ENCODE measurements at regions not wholly inside any gene's neighbourhood (a gene's known extent, or its start where the extent isn't known, plus 50 kb on each side); places are given as distances from the start of the nearest gene placed in this dataset.
"Not testable (repeated sequence)": the region's sequence is repeated elsewhere in the genome, so short reads cannot be mapped to it uniquely, and the experiment has no call there.

DNA sequence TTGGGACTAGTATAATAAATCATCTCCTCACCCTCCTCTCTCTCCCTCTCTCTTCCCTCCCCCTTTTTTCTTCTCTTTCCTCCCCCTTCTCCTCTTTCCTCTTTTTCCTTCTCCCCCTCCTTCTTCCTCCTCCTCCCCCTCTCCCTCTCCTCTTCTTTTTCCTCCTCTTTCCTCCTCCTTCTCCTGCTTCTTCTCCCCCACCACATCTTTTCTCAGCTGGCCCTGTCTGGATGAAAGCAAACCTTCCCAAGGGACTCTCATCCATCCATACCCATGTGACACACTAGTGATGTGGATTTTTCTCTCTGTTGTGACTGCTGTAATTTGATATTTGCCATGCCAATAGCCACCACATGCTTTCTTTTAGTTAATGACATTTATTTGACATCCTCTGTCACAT is 127.2 kb downstream of the EBLN2 start:
- no peaks in the 10 kb centered on the region for H3K36me3 ChIP-seq
- no peak for DNase-seq
- no peak overlapping the region for H3K27ac ChIP-seq
- no peaks in the 10 kb centered on the region for H3K27me3 ChIP-seq (ENCODE audit: insufficient read depth, low read depth, severe bottlenecking)
- TF ChIP-seq, protein P1, sequence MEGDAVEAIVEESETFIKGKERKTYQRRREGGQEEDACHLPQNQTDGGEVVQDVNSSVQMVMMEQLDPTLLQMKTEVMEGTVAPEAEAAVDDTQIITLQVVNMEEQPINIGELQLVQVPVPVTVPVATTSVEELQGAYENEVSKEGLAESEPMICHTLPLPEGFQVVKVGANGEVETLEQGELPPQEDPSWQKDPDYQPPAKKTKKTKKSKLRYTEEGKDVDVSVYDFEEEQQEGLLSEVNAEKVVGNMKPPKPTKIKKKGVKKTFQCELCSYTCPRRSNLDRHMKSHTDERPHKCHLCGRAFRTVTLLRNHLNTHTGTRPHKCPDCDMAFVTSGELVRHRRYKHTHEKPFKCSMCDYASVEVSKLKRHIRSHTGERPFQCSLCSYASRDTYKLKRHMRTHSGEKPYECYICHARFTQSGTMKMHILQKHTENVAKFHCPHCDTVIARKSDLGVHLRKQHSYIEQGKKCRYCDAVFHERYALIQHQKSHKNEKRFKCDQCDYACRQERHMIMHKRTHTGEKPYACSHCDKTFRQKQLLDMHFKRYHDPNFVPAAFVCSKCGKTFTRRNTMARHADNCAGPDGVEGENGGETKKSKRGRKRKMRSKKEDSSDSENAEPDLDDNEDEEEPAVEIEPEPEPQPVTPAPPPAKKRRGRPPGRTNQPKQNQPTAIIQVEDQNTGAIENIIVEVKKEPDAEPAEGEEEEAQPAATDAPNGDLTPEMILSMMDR (IDR thresholded peaks at IDR 0.05; ENCODE audit: low read depth, low read length), result no peak
- no peak overlapping the region for H3K4me3 ChIP-seq (ENCODE audit: low read depth, low read length)
- no peaks in the 10 kb centered on the region for H3K9me3 ChIP-seq (ENCODE audit: severe bottlenecking)

DNA sequence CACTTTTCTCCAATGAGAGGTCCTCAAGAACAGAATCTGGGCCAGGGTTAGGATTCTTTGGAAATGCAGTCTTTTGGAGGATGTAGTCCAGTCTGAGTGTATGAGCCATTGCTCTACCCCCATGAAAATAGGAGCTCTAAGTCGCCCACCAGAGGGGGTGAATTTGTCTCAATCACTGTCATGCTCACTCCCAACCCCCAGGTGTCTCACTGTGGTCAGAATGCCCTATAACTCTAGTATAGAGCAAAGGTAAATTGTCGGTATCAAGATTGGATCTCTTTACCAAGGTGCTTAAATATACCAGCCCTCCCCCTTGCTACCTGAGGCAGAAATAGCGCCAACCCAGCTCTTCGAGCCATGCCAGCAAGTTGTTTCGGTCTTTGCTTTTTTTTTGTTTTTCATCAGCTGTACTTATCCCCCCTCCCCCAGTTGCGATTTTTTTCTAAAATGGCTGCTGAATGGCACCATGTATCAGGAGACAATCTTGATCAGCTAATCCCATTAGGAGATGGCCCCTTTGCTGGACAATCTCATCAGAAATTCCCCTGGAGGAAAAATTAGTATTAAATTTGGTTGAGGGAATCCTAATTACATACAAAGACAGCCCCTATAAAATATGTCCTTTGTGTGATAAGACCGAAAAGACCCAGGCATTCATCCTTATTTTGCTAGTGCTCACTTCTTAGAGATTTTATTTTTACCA is 130.7 kb downstream of the EBLN2 start:
- peak; percentile 68 for DNase-seq

DNA sequence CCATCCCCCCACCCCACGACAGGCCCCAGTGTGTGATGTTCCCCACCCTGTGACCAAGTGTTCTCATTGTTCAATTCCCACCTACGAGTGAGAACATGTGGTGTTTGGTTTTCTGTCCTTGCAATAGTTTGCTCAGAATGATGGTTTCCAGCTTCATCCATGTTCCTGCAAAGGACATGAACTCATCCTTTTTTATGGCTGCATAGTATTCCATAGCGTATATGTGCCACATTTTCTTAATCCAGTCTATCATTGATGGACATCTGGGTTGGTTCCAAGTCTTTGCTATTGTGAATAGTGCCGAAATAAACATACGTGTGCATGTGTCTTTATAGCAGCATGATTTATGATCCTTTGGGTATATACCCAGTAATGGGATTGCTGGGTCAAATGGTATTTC is 132.5 kb downstream of the EBLN2 start:
- H3K9me3 ChIP-seq (ENCODE audit: severe bottlenecking); H3K4me3 ChIP-seq (ENCODE audit: low read depth, low read length); DNase-seq; H3K27ac ChIP-seq; H3K36me3 ChIP-seq; H3K27me3 ChIP-seq (ENCODE audit: insufficient read depth, low read depth, severe bottlenecking): not testable (repeated sequence)

More for the DNA sequence above, 130.7 kb downstream of the EBLN2 start:
- H3K27ac ChIP-seq, result no peak overlapping the region
- H3K4me3 ChIP-seq (ENCODE audit: low read depth, low read length), result no peak overlapping the region
- TF ChIP-seq, protein P1 (IDR thresholded peaks at IDR 0.05; ENCODE audit: low read depth, low read length), result peak; percentile 59
- no peaks in the 10 kb centered on the region for H3K27me3 ChIP-seq (ENCODE audit: insufficient read depth, low read depth, severe bottlenecking)
- no peaks in the 10 kb centered on the region for H3K36me3 ChIP-seq
- H3K9me3 ChIP-seq (ENCODE audit: severe bottlenecking), result no peaks in the 10 kb centered on the region

DNA sequence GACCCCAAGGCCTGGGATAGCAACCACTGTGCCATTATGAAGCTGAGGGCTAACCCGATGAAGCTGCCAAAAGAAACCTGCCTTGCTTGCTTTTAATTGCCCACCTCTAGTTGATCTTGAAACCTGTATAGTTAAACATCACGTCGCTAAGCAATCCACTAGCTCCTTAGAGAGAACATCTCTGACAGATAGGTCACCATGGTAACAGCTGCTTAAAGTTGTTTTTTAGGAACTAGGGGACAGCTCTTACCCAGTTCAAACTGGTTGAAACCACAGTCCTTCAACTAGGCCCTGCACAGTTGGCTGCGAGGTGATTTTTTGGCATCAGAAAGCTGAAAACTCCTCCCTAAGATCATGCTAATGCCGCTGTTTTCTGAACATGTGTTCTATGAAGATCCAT is 135.7 kb downstream of the EBLN2 start:
- no peaks in the 10 kb centered on the region for H3K9me3 ChIP-seq (ENCODE audit: severe bottlenecking)
- H3K4me3 ChIP-seq (ENCODE audit: low read depth, low read length), result no peak overlapping the region
- no peak overlapping the region for H3K27ac ChIP-seq
- H3K36me3 ChIP-seq, result no peaks in the 10 kb centered on the region
- no peak for DNase-seq
- TF ChIP-seq, protein P1 (IDR thresholded peaks at IDR 0.05; ENCODE audit: low read depth, low read length), result no peak
- no peaks in the 10 kb centered on the region for H3K27me3 ChIP-seq (ENCODE audit: insufficient read depth, low read depth, severe bottlenecking)

DNA sequence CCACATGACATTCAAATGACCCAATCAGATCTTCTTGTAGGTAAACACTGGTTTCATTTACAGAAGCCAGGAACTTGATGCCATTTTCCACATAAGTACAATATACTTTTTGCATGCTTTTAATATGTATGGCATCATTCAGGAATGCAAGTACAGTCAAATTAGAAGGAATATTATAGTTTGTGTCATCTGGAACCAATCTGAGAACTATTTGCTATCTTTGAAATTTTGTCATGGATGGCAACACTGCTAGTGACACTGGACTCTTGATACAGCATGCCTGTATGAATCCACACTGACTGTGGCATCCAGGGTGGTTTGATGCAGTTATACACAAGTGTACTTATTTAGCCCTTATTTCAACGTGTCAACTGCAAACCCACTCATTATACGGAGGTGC is 141.6 kb downstream of the EBLN2 start:
- Histone ChIP-seq H3K36me3 (no peaks in the 10 kb centered on the region), H3K9me3 (ENCODE audit: severe bottlenecking) (no peaks in the 10 kb centered on the region), H3K27ac (no peak overlapping the region), H3K27me3 (ENCODE audit: insufficient read depth, low read depth, severe bottlenecking) (no peaks in the 10 kb centered on the region), H3K4me3 (ENCODE audit: low read depth, low read length) (no peak overlapping the region)
- no peak for DNase-seq
- TF ChIP-seq, protein P1 (IDR thresholded peaks at IDR 0.05; ENCODE audit: low read depth, low read length), result no peak

DNA sequence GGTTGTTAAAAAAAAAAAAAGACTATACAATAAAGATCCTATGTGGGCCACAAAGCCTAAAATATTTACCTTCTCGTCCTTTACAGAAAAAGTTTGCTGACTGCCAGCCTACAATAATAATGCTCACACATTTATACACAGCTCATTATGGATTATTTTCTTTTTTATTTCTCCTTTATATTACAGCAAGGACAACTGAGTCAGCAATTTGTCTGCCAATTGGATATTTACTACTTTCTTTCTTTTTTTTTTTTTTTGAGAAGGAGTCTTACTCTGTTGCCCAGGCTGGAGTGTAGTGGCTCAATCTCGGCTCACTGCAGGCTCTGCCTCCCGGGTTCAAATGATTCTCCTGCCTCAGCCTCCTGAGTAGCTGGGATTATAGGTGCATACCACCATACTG is 142.2 kb downstream of the EBLN2 start:
- no peak overlapping the region for H3K27ac ChIP-seq
- H3K27me3 ChIP-seq (ENCODE audit: insufficient read depth, low read depth, severe bottlenecking), result no peaks in the 10 kb centered on the region
- H3K36me3 ChIP-seq, result no peaks in the 10 kb centered on the region
- DNase-seq, result no peak
- H3K9me3 ChIP-seq (ENCODE audit: severe bottlenecking), result no peaks in the 10 kb centered on the region
- H3K4me3 ChIP-seq (ENCODE audit: low read depth, low read length), result no peak overlapping the region
- TF ChIP-seq, protein P1 (IDR thresholded peaks at IDR 0.05; ENCODE audit: low read depth, low read length), result no peak
